ENCODE measurements at regions not wholly inside any gene's neighbourhood (a gene's known extent, or its start where the extent isn't known, plus 50 kb on each side); places are given as distances from the start of the nearest gene placed in this dataset.
"Not testable (repeated sequence)": the region's sequence is repeated elsewhere in the genome, so short reads cannot be mapped to it uniquely, and the experiment has no call there.

GRCh38 chr5:104628911-104629310 lies 1066.3 kb upstream of the NUDT12 start:
- no peak for DNase-seq

GRCh38 chr5:104626122-104626521 lies 1063.5 kb upstream of the NUDT12 start:
- no peak for DNase-seq

GRCh38 chr5:104612005-104612404 lies 1049.4 kb upstream of the NUDT12 start:
- no peak for DNase-seq

GRCh38 chr5:104611135-104611767 lies 1048.7 kb upstream of the NUDT12 start:
- DNase-seq: no peak

GRCh38 chr5:104606258-104606829 lies 1043.8 kb upstream of the NUDT12 start:
- DNase-seq: no peak

- DNase-seq: no peak
These were observed 1037.1 kb upstream of the NUDT12 start for GRCh38 chr5:104599726-104600125.

- no peak for DNase-seq
These were observed 1035.7 kb upstream of the NUDT12 start for GRCh38 chr5:104598285-104598684.

GRCh38 chr5:104594850-104595249 lies 1032.3 kb upstream of the NUDT12 start:
- no peak for DNase-seq

GRCh38 chr5:104576677-104577076 lies 1014.1 kb upstream of the NUDT12 start:
- DNase-seq: no peak

- no peak for DNase-seq
These were observed 1011.5 kb upstream of the NUDT12 start for GRCh38 chr5:104573949-104574709.

- no peak for DNase-seq
These were observed 1007.0 kb upstream of the NUDT12 start for GRCh38 chr5:104569621-104570020.

- no peak for DNase-seq
These were observed 1001.9 kb upstream of the NUDT12 start for GRCh38 chr5:104564530-104564929.

- DNase-seq: no peak
These were observed 994.4 kb upstream of the NUDT12 start for GRCh38 chr5:104556957-104557356.

- DNase-seq: no peak
These were observed 989.0 kb upstream of the NUDT12 start for GRCh38 chr5:104551628-104552027.

GRCh38 chr5:104546871-104547270 lies 984.3 kb upstream of the NUDT12 start:
- DNase-seq: not testable (repeated sequence)

- DNase-seq: no peak
These were observed 978.7 kb upstream of the NUDT12 start for GRCh38 chr5:104541141-104541785.

- no peak for DNase-seq
These were observed 977.9 kb upstream of the NUDT12 start for GRCh38 chr5:104540448-104540847.

GRCh38 chr5:104539618-104540350 lies 977.2 kb upstream of the NUDT12 start:
- DNase-seq: no peak

- no peak for DNase-seq
These were observed 976.1 kb upstream of the NUDT12 start for GRCh38 chr5:104538734-104539133.

- DNase-seq: no peak
These were observed 970.9 kb upstream of the NUDT12 start for GRCh38 chr5:104533498-104533897.

- DNase-seq: no peak
These were observed 964.3 kb upstream of the NUDT12 start for GRCh38 chr5:104526866-104527265.

GRCh38 chr5:104513640-104514072 lies 951.1 kb upstream of the NUDT12 start:
- no peak for DNase-seq

- DNase-seq: no peak
These were observed 950.6 kb upstream of the NUDT12 start for GRCh38 chr5:104513121-104513602.

Measured in central memory CD4-positive, alpha-beta T cell (primary cell).